GM19043 (cell line): ENCODE measurements at regions not wholly inside any gene's neighbourhood (a gene's known extent, or its start where the extent isn't known, plus 50 kb on each side); places are given as distances from the start of the nearest gene placed in this dataset.
"Not testable (repeated sequence)": the region's sequence is repeated elsewhere in the genome, so short reads cannot be mapped to it uniquely, and the experiment has no call there.

Experiments used
- ATAC-seq: cut with Tn5 transposase; IDR thresholded peaks from one replicate; pipeline ENCODE4 v1.9.1; 2021; ENCODE audit warnings: low read depth; ENCODE audit not compliant: unreplicated experiment

DNA sequence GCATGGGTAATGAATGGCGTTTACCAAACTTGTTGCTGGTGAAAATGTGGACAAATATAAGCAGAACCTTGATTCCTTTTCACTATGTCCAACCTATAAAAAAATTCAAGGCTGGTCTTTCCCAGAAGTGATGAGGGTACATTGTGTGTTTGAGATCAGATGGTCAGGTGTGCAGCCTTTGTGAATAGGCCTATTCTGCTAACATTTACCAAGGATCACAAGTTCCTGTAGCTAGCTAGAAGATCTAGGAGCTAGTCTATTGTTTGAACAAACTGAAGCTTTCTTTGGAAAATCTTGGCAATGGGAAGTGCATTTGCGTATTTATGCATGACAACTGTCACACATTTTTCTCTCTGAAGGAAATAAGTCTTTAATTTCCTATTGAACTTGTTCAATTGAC, 489.6 kb downstream of the KLF5 start:
- no peak for ATAC-seq

DNA sequence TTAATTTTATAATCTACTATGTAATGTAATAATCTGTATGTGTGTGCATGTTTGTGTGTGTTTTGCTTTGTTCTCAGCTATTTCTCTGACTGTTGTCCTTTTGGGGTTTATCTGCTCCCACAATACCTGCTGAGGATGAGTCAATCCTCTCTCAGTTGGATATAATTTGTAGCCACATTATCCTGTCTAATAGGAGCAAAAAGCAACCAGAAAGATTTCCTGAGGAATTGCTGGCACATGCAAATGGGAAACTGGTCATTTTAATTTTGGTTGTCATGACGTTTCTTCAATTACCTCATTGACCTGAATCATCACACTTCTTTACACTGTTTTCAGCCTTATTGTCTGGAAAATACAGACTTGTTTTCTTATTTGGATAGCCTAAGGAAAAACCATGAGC, 488.4 kb downstream of the KLF5 start:
- no peak for ATAC-seq

DNA sequence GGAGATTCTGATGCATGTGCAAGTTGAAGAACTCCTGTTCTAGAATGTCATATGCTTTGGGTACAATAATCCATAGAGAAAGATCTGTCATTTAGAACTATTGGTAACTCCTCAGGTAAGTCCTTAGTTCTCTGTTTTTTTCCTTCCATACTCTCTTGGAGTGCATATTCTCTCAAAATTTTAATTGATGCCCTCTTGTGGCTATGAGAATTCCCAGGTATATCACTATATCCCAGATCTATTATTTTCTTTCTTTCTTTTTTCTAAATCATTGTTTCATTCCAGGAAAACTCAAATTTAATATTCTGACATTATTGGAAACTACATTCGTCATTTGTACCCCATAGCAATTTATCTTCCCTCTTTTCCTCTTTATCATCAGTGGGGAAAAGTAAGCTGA, 485.4 kb downstream of the KLF5 start:
- ATAC-seq = no peak

DNA sequence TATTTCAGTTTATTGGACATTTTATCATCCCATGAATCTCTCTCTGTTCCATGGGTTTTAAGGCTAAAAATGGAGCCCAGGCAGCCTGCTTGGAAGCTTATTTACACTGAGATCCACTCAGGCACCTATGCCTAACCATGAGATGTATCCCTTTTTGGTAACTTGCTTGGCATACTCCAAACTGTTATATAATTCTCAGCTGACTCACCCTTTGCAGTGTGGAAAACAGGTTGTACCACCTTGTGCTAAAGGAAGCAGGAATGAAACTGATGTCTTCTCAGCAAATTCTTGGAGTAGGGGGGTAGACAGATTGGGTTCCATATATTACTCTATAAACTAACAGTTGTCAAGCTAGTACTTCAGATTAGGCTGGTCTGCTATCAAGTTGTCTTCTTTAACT, 483.6 kb downstream of the KLF5 start:
- no peak for ATAC-seq

GRCh38 chr13:73536865-73537264, 478.1 kb downstream of the KLF5 start:
- ATAC-seq = no peak

DNA sequence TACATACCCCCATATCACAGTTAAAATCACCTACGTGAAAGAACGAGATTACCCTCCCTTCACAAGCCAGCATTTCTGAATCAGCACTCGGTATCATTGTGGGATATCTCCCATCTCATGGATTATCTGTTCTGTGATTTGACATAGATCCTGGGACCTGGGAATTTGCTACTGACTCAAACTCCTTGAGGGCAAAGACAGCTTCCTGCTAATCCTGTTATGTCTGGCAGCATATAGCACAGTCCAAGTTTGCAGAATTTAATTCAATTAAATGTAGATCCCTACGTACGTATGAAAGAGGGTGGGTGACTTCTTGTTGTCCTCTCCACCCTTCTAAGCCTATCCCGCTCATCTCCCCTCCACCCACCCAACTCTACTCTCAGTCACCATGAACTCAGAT, 476.5 kb downstream of the KLF5 start:
- no peak for ATAC-seq

DNA sequence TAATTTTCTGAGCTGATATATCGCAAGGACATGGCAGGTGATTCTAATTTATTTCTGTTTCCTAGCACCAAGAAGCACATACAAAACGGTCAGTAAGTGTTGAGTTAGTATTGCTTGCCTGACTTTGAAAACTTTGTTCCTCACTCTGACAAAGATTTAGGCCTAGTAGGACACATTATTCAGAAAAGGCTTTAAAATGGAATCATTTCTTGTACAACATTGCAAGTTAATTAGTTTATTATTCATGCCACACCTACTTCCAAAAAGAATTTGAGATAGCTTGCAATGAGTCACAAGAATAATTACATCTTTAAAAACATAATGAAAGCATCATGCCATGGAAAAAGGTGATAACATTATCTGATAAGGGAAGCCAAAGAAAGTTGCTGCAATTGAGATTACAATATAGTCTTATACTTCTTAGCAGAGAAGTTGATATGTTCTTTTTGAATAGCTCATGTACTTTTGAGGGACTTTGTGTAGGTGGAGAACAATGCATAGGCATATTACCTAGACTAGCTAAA, 474.2 kb downstream of the KLF5 start:
- ATAC-seq = no peak

DNA sequence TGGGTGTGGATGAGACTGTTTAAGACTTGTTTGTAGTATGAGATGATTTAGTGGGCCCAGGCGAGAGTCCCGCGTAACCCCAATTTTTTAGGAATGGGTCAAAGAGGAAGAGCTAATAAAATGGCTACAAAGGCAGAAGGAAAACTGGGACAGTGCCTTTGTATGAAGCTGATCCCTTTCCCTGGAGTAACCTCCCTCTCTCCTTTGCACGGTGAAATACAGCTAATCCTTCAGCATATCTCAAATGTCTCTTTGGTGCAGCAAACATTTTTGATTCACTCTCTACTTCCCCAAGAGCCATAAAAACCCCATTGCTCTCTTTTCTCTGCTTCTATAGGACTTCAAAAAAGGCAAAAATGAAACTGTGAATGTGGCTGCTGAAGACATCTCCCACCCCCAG, 473.8 kb downstream of the KLF5 start:
- ATAC-seq = no peak

GRCh38 chr13:73531014-73531413, 472.2 kb downstream of the KLF5 start:
- ATAC-seq = no peak

- ATAC-seq = no peak
Measured at GRCh38 chr13:73522937-73523336, 464.1 kb downstream of the KLF5 start.

- ATAC-seq = no peak
Measured at GRCh38 chr13:73521985-73522524, 463.2 kb downstream of the KLF5 start.

DNA sequence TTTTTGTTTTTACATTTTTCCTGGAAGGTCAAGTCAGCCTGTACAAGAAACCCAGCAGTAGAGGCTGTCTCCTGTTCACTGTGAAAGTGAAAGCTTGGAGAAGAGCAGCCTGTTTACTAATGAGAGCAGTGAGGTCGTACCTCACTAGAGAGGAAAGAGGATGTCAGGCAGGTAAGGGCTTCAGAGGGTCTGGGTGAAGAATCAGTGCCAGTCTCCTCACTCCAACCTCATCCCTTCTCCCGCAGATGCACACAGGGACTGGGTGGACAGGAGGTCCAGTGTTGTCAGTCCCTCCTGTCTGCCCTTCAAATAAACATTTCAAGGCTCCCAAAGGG, 462.5 kb downstream of the KLF5 start:
- ATAC-seq = no peak

- ATAC-seq = no peak
Measured at GRCh38 chr13:73520566-73521289, 461.9 kb downstream of the KLF5 start.

DNA sequence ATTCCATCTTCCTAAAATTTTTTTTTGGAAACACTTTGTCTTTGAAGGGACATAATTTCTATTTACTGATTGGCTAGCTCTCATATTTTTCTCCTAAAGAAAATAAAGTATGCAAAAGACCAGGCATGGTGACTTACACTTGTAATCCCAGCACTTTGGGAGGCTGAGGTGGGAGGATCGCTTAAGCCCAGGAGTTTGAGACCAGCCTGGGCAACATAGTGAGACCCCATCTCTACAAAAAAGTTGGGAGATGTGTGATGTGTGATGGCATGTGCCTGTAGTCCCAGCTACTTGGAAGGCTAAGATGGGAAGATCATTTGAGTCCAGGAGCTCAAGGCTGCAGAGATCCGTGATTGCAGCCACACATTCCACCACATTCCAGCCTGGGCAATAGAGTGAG, 461.3 kb downstream of the KLF5 start:
- ATAC-seq = not testable (repeated sequence)

GRCh38 chr13:73519396-73520116, 460.8 kb downstream of the KLF5 start:
- no peak for ATAC-seq

DNA sequence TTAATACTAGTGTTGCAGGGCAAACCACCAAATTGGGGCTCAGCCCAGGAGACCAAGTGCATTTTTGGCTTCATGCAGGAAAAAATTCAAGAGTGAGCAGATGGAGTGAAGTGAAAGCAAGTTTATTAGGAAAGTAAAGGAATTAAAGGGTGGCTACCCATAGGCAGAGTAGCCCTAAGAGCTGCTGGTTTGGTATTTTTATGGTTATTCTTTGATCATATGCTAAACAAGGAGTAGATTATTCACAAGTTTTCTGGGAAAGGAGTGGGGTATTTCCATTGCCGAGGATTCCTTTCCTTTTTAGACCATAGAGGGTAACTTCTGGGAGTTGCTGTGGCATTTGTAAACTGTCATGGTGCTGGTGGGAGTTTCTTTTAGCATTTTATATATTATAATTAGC, 459.0 kb downstream of the KLF5 start:
- ATAC-seq = no peak

DNA sequence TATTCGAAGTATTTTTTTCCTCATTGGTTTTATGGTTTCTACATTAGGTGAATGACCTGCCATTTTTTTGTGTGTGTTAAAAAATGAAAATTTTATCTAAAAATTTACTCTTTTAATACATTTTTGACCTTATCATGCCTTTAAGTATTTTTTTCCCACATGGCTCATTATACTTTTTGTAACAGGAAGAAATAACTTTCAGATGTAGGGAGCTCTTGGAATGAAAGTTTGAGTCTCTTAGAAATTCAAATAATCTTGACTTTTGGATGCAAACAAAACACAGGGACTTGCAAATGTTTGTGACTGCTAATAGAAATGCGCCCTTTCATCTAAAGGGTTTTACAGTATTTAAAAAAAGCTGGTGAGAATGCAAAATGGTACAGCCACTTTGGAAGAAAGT, 457.9 kb downstream of the KLF5 start:
- ATAC-seq = no peak

DNA sequence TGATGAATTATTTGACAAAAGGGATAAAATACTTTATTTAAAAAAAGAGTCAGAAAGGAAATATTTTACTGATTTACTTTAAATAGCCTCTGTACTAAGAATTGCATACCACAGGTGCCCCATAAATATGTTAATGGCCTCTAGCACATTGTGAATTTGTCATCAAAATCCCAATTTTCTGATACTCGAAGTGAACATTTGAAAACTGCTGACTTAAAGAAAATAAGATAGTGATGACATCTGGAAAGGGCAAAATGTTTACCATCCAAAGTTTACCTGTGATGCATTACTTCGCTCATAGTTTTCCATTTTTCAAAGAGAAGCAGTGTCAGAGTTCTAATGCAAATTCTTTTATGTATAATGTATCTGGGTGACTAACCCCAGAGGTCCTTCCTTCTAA, 455.4 kb downstream of the KLF5 start:
- ATAC-seq = no peak

DNA sequence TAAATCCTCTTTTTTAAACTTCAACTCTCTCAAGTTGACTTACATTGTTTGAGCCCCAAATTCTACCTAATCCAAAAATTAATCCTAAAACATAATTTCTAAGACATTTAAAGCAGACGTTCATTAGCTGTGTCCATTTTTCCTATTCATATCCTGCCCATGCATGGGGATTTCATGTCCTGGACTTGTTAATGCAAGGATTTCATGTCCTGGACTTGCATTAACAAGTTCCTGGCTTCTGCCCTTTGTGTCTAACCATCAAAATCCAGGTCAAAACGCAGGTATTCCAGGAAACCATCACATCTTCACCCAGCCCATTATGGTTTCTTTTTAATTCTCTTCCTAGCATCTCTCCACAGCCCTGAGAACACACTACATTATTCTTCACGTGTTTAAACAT, 454.9 kb downstream of the KLF5 start:
- ATAC-seq = no peak

GRCh38 chr13:73508841-73509240, 450.0 kb downstream of the KLF5 start:
- ATAC-seq = no peak

- no peak for ATAC-seq
Measured at GRCh38 chr13:73505376-73505890, 446.6 kb downstream of the KLF5 start.

DNA sequence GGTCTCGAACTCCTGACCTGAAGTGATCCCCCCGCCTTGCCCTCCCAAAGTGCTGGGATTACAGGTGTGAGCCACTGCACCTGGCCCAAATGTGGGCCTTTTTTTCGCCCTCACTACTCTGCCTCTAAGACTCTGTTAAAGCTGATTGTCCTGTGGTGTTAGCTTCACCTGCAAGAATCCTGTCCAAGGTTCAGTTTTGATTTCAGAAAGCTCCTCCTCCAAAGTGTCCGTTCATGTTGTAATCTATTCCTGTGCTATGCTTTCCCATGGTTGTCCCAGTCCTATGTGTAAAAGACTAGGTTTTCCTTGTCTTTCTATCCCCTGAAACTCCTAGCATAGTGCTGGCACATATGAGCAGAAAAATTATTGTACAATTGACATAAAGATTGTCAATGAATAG, 440.9 kb downstream of the KLF5 start:
- ATAC-seq = no peak
